Thyroid gland (tissue), 4 donors: ENCODE measurements at regions not wholly inside any gene's neighbourhood (a gene's known extent, or its start where the extent isn't known, plus 50 kb on each side); places are given as distances from the start of the nearest gene placed in this dataset.

Source experiments
- POLR2A ChIP-seq, 2 donors: fragments of 450-650 bp; IDR thresholded peaks; one replicate each; pipeline ENCODE4 v1.6.1; 2017; ENCODE audit warnings: antibody characterized with exemption in 2 of 2, mild to moderate bottlenecking in 2 of 2, moderate library complexity in 1 of 2
- TF ChIP-seq, protein P1 (sequence below), 6 experiments: fragments of 200-600 bp in 3 of 6; fragments of 450-650 bp in 3 of 6; sonication (generic) in 3 of 6; IDR thresholded peaks; one replicate each; pipeline ENCODE4 v1.5.1; 2016 to 2019; ENCODE audit warnings: antibody characterized with exemption in 6 of 6, mild to moderate bottlenecking in 2 of 6, inconsistent platforms in 1 of 6, moderate library complexity in 1 of 6

DNA sequence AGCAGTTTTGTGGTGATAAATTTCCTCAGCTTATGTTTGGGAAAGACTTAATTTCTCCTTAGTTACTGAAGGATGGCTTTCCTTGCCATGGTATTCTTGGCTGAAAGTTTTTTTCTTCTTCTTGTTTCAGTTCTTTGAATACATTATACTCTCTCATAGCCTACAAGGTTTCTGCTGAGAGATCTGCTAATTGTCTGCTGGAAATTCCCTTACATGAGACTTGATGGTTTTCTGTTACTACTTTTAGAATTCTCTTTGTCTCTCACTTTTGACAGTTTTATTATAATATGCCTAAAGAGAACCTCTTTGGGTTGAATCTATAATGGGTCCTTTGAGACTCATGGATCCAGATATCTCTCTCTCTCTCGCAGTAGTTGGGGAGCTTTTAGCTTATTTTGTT is 693.6 kb downstream of the PRELID2 start:
- TF ChIP-seq, protein P1, sequence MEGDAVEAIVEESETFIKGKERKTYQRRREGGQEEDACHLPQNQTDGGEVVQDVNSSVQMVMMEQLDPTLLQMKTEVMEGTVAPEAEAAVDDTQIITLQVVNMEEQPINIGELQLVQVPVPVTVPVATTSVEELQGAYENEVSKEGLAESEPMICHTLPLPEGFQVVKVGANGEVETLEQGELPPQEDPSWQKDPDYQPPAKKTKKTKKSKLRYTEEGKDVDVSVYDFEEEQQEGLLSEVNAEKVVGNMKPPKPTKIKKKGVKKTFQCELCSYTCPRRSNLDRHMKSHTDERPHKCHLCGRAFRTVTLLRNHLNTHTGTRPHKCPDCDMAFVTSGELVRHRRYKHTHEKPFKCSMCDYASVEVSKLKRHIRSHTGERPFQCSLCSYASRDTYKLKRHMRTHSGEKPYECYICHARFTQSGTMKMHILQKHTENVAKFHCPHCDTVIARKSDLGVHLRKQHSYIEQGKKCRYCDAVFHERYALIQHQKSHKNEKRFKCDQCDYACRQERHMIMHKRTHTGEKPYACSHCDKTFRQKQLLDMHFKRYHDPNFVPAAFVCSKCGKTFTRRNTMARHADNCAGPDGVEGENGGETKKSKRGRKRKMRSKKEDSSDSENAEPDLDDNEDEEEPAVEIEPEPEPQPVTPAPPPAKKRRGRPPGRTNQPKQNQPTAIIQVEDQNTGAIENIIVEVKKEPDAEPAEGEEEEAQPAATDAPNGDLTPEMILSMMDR (IDR thresholded peaks at IDR 0.05) = no peak
- no peak for TF ChIP-seq POLR2A (IDR thresholded peaks at IDR 0.05)
